GM23338 (cell line): ENCODE measurements at regions not wholly inside any gene's neighbourhood (a gene's known extent, or its start where the extent isn't known, plus 50 kb on each side); places are given as distances from the start of the nearest gene placed in this dataset.

Experiments used
- ATAC-seq: fragments of 200-7000 bp; cut with Tn5 transposase; 3 replicates; pipeline ENCODE4 v1.9.1; 2020
- DNase-seq: peaks from one replicate; pipeline ENCODE4 v3.0.0-alpha.2; 2015; ENCODE audit warnings: low spot score
- H2AFZ ChIP-seq: fragments of 200-600 bp; sonication (generic); 2 replicates; pipeline ENCODE4 v1.8.0; 2016; ENCODE audit warnings: antibody characterized with exemption, mild to moderate bottlenecking, moderate library complexity
- H3F3A ChIP-seq: fragments of 200-600 bp; sonication (generic); replicated peaks from 2 replicates; pipeline ENCODE4 v1.8.0; 2017; ENCODE audit warnings: antibody characterized with exemption, mixed run types, low read depth
- H3K27ac ChIP-seq: fragments of 200-600 bp; sonication (generic); 2 replicates; pipeline ENCODE4 v1.6.1; 2016; ENCODE audit warnings: low read depth
- H3K27me3 ChIP-seq: fragments of 200-600 bp; sonication (generic); 2 replicates; pipeline ENCODE4 v1.8.0; 2016; ENCODE audit warnings: mild to moderate bottlenecking, mixed run types, moderate library complexity; ENCODE audit not compliant: insufficient read depth
- H3K36me3 ChIP-seq: fragments of 200-600 bp; sonication (generic); 2 replicates; pipeline ENCODE4 v1.8.0; 2016; ENCODE audit warnings: mild to moderate bottlenecking; ENCODE audit not compliant: insufficient read depth
- H3K4me1 ChIP-seq: fragments of 200-600 bp; sonication (generic); 2 replicates; pipeline ENCODE4 v1.8.0; 2016; ENCODE audit warnings: mild to moderate bottlenecking, moderate library complexity; ENCODE audit not compliant: insufficient read depth
- H3K4me2 ChIP-seq: fragments of 200-600 bp; sonication (generic); 2 replicates; pipeline ENCODE4 v1.7.1; 2017; ENCODE audit warnings: mixed run types
- H3K4me3 ChIP-seq: fragments of 200-600 bp; sonication (generic); 2 replicates; pipeline ENCODE4 v1.6.1; 2016; ENCODE audit warnings: mixed run types
- H3K79me2 ChIP-seq: fragments of 200-600 bp; sonication (generic); replicated peaks from 2 replicates; pipeline ENCODE4 v1.8.0; 2017; ENCODE audit warnings: mild to moderate bottlenecking; ENCODE audit not compliant: insufficient read depth
- H3K9me2 ChIP-seq: fragments of 200-600 bp; sonication (generic); 2 replicates; pipeline ENCODE4 v1.8.0; 2017; ENCODE audit not compliant: insufficient read depth
- H4K20me1 ChIP-seq: fragments of 200-600 bp; sonication (generic); replicated peaks from 2 replicates; pipeline ENCODE4 v1.8.0; 2017; ENCODE audit warnings: mild to moderate bottlenecking; ENCODE audit not compliant: insufficient read depth
- H3K27ac Mint-ChIP-seq: 2 replicates; pipeline ENCODE4 v1.8.0; 2020; ENCODE audit warnings: inconsistent platforms, mild to moderate bottlenecking, moderate library complexity, mixed read lengths
- H3K27me3 Mint-ChIP-seq: 3 replicates; pipeline ENCODE4 v1.8.0; 2022; ENCODE audit warnings: low read depth, mild to moderate bottlenecking, moderate library complexity, mixed read lengths, inconsistent platforms; ENCODE audit not compliant: insufficient read depth, poor library complexity
- H3K36me3 Mint-ChIP-seq: 3 replicates; pipeline ENCODE4 v1.8.0; 2021; ENCODE audit warnings: low read depth, mild to moderate bottlenecking, inconsistent platforms, moderate library complexity, mixed read lengths
- H3K4me1 Mint-ChIP-seq: 3 replicates; pipeline ENCODE4 v1.8.0; 2020; ENCODE audit warnings: mild to moderate bottlenecking, inconsistent platforms, mixed read lengths
- H3K4me3 Mint-ChIP-seq: 3 replicates; pipeline ENCODE4 v1.8.0; 2021; ENCODE audit warnings: moderate library complexity, mild to moderate bottlenecking, inconsistent platforms, mixed read lengths
- H3K9me3 Mint-ChIP-seq: 3 replicates; pipeline ENCODE4 v1.8.0; 2020; ENCODE audit warnings: moderate library complexity, mild to moderate bottlenecking, inconsistent platforms, mixed read lengths
- CREB1 ChIP-seq: fragments of 250-450 bp; sonication (Bioruptor Pico); IDR thresholded peaks from 2 replicates; pipeline ENCODE4 v1.5.0; 2020; ENCODE audit warnings: low read depth, mild to moderate bottlenecking, moderate library complexity
- CTCF ChIP-seq, 2 experiments: fragments of 200-600 bp in 1 of 2; sonication (generic) in 1 of 2; conservative IDR thresholded peaks; 2 replicates each; pipeline versions ENCODE4 v1.5.1 to v1.6.1; 2016 to 2017; ENCODE audit warnings: antibody characterized with exemption in 2 of 2, low read depth in 2 of 2, mild to moderate bottlenecking in 2 of 2, moderate library complexity in 1 of 2
- EZH2 ChIP-seq: fragments of 200-600 bp; sonication (generic); IDR thresholded peaks from one replicate; pipeline ENCODE4 v1.8.0; 2017; ENCODE audit warnings: antibody characterized with exemption, mild to moderate bottlenecking, low read depth; ENCODE audit not compliant: unreplicated experiment
- EZH2phosphoT487 ChIP-seq: fragments of 200-600 bp; sonication (generic); IDR thresholded peaks from one replicate; pipeline ENCODE4 v1.8.1; 2018; ENCODE audit warnings: antibody characterized with exemption; ENCODE audit not compliant: unreplicated experiment
- JUNB ChIP-seq: IDR thresholded peaks from one replicate; pipeline ENCODE4 v1.6.1; 2016; ENCODE audit warnings: antibody characterized with exemption; ENCODE audit not compliant: unreplicated experiment
- NANOG ChIP-seq: IDR thresholded peaks from 2 replicates; pipeline ENCODE4 v1.6.1; 2016; ENCODE audit warnings: antibody characterized with exemption, borderline replicate concordance
- POLR2AphosphoS5 ChIP-seq: IDR thresholded peaks from 2 replicates; pipeline ENCODE4 v1.6.1; 2016; ENCODE audit warnings: antibody characterized with exemption, low read depth
- STAT1 ChIP-seq: IDR thresholded peaks from one replicate; pipeline ENCODE4 v1.6.1; 2016; ENCODE audit warnings: antibody characterized with exemption; ENCODE audit not compliant: unreplicated experiment
- ZNF114 ChIP-seq: fragments of 250-450 bp; sonication (Bioruptor Pico); IDR thresholded peaks from 2 replicates; pipeline ENCODE4 v1.5.0; 2020; ENCODE audit warnings: mild to moderate bottlenecking, moderate library complexity
- ZNF331 ChIP-seq: fragments of 250-450 bp; sonication (Bioruptor Pico); IDR thresholded peaks from 2 replicates; pipeline ENCODE4 v1.5.0; 2020; ENCODE audit warnings: low read depth, mild to moderate bottlenecking, moderate library complexity
- ZNF462 ChIP-seq: fragments of 250-450 bp; sonication (Bioruptor Pico); IDR thresholded peaks from 2 replicates; pipeline ENCODE4 v1.5.0; 2020; ENCODE audit warnings: mild to moderate bottlenecking, moderate library complexity
- TF ChIP-seq, protein P1 (sequence below): IDR thresholded peaks from 2 replicates; pipeline ENCODE4 v1.6.1; 2016; ENCODE audit warnings: antibody characterized with exemption
- TF ChIP-seq, protein P2 (sequence below): IDR thresholded peaks from one replicate; pipeline ENCODE4 v1.6.1; 2018; ENCODE audit warnings: antibody characterized with exemption; ENCODE audit not compliant: unreplicated experiment

DNA sequence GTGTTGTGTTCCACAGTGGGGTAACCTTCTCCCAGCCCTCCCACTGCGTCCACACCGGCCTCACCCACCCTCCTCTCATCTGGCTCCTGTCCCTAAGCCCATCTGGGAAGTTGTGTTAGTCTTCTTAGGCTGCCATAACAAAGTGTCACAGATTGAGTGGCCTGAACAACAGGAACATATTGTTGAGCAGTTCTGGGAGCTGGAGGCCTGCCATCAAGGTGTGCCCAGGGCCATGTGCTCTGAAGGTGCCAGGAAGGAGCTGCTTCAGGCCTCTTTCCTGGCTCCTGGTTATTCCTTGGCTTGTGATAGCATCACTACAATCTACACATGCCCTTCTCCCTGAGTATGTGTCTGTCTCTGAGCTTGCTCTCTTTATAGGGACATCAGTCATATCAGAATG, 327.6 kb upstream of the COBL start:
- Histone ChIP-seq H3K27ac (no peak overlapping the region), H3K27me3 (no peaks in the 10 kb centered on the region), H3K9me2 (no peaks in the 10 kb centered on the region), H3K4me1 (no peaks in the 10 kb centered on the region), H3K4me2 (no peak overlapping the region), H4K20me1 (no peaks in the 10 kb centered on the region), H3F3A (no peaks in the 10 kb centered on the region), H3K4me3 (no peak overlapping the region), H2AFZ (no peak overlapping the region), H3K79me2 (no peaks in the 10 kb centered on the region), H3K36me3 (no peaks in the 10 kb centered on the region)
- ATAC-seq = no peak
- Mint-ChIP-seq H3K36me3 (no peaks in the 10 kb centered on the region; the same call in 2 of the 3 replicates), H3K4me3 (no peak overlapping the region), H3K27ac (no peak overlapping the region), H3K4me1 (no peaks in the 10 kb centered on the region; the same call in 2 of the 3 replicates), H3K27me3 (no peaks in the 10 kb centered on the region), H3K9me3 (peaks cover 5% of the 10 kb centered on the region; the same call in 1 of the 3 replicates)
- no peak for DNase-seq
- TF ChIP-seq EZH2 (no peak), ZNF462 (CRISPR knock-in tag) (no peak), EZH2phosphoT487 (no peak), ZNF114 (CRISPR knock-in tag) (no peak), POLR2AphosphoS5 (no peak), CREB1 (CRISPR knock-in tag) (no peak), ZNF331 (CRISPR knock-in tag) (no peak), JUNB (no peak), CTCF (conservative IDR thresholded peaks at IDR 0.05; ENCODE audit: low read depth in 2 of 2) (no peak), STAT1 (no peak), NANOG (no peak)
- TF ChIP-seq, protein P1, sequence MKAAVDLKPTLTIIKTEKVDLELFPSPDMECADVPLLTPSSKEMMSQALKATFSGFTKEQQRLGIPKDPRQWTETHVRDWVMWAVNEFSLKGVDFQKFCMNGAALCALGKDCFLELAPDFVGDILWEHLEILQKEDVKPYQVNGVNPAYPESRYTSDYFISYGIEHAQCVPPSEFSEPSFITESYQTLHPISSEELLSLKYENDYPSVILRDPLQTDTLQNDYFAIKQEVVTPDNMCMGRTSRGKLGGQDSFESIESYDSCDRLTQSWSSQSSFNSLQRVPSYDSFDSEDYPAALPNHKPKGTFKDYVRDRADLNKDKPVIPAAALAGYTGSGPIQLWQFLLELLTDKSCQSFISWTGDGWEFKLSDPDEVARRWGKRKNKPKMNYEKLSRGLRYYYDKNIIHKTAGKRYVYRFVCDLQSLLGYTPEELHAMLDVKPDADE = no peak
- TF ChIP-seq, protein P2, sequence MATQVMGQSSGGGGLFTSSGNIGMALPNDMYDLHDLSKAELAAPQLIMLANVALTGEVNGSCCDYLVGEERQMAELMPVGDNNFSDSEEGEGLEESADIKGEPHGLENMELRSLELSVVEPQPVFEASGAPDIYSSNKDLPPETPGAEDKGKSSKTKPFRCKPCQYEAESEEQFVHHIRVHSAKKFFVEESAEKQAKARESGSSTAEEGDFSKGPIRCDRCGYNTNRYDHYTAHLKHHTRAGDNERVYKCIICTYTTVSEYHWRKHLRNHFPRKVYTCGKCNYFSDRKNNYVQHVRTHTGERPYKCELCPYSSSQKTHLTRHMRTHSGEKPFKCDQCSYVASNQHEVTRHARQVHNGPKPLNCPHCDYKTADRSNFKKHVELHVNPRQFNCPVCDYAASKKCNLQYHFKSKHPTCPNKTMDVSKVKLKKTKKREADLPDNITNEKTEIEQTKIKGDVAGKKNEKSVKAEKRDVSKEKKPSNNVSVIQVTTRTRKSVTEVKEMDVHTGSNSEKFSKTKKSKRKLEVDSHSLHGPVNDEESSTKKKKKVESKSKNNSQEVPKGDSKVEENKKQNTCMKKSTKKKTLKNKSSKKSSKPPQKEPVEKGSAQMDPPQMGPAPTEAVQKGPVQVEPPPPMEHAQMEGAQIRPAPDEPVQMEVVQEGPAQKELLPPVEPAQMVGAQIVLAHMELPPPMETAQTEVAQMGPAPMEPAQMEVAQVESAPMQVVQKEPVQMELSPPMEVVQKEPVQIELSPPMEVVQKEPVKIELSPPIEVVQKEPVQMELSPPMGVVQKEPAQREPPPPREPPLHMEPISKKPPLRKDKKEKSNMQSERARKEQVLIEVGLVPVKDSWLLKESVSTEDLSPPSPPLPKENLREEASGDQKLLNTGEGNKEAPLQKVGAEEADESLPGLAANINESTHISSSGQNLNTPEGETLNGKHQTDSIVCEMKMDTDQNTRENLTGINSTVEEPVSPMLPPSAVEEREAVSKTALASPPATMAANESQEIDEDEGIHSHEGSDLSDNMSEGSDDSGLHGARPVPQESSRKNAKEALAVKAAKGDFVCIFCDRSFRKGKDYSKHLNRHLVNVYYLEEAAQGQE = no peak
